Loucy (cell line): ENCODE measurements at regions not wholly inside any gene's neighbourhood (a gene's known extent, or its start where the extent isn't known, plus 50 kb on each side); places are given as distances from the start of the nearest gene placed in this dataset.

Experiments used
- H2AFZ ChIP-seq: fragments of 200-600 bp; sonication (generic); 2 replicates; pipeline ENCODE4 v1.6.0; 2016; ENCODE audit warnings: antibody characterized with exemption, mild to moderate bottlenecking, low read length, moderate library complexity
- H3F3A ChIP-seq: fragments of 200-600 bp; 2 replicates; pipeline ENCODE4 v1.6.0; 2016; ENCODE audit warnings: antibody characterized with exemption, low read depth, mild to moderate bottlenecking
- H3K27me3 ChIP-seq: fragments of 200-600 bp; sonication (generic); 2 replicates; pipeline ENCODE4 v1.6.1; 2014; ENCODE audit warnings: low read length, mild to moderate bottlenecking; ENCODE audit not compliant: insufficient read depth, poor library complexity, severe bottlenecking
- H3K36me3 ChIP-seq: fragments of 200-600 bp; sonication (generic); 2 replicates; pipeline ENCODE4 v1.6.1; 2016; ENCODE audit warnings: low read length; ENCODE audit not compliant: insufficient read depth
- H3K4me1 ChIP-seq: fragments of 200-600 bp; sonication (generic); 2 replicates; pipeline ENCODE4 v1.5.1; 2014; ENCODE audit warnings: low read length, mild to moderate bottlenecking; ENCODE audit not compliant: insufficient read depth, poor library complexity, severe bottlenecking
- H3K4me2 ChIP-seq: fragments of 200-600 bp; sonication (generic); 2 replicates; pipeline ENCODE4 v1.6.0; 2014; ENCODE audit warnings: antibody characterized with exemption, low read length, low read depth, mild to moderate bottlenecking; ENCODE audit not compliant: poor library complexity, severe bottlenecking
- H3K4me3 ChIP-seq: fragments of 200-600 bp; sonication (generic); 2 replicates; pipeline ENCODE4 v1.5.1; 2014; ENCODE audit warnings: low read length, mild to moderate bottlenecking, mixed read lengths; ENCODE audit not compliant: poor library complexity, severe bottlenecking
- H3K79me2 ChIP-seq: fragments of 200-600 bp; sonication (generic); 2 replicates; pipeline ENCODE4 v1.6.1; 2014; ENCODE audit warnings: low read length; ENCODE audit not compliant: insufficient read depth
- H3K9ac ChIP-seq: fragments of 200-600 bp; sonication (generic); 2 replicates; pipeline ENCODE4 v1.6.0; 2014; ENCODE audit warnings: mild to moderate bottlenecking, low read depth, low read length, moderate library complexity; ENCODE audit not compliant: poor library complexity, severe bottlenecking
- H3K9me2 ChIP-seq: fragments of 200-600 bp; sonication (generic); replicated peaks from 2 replicates; pipeline ENCODE4 v1.6.1; 2016; ENCODE audit warnings: low read depth, low read length, mixed read lengths
- H3K9me3 ChIP-seq: fragments of 200-600 bp; sonication (generic); 2 replicates; pipeline ENCODE4 v1.6.1; 2014; ENCODE audit warnings: mild to moderate bottlenecking, antibody characterized with exemption, low read length, low read depth; ENCODE audit not compliant: insufficient read depth
- H4K20me1 ChIP-seq: fragments of 200-600 bp; sonication (generic); 2 replicates; pipeline ENCODE4 v1.6.0; 2014; ENCODE audit warnings: antibody characterized with exemption, low read length, mild to moderate bottlenecking; ENCODE audit not compliant: insufficient read depth, poor library complexity, severe bottlenecking
- CTCF ChIP-seq: fragments of 200-600 bp; sonication (generic); conservative IDR thresholded peaks from 2 replicates; pipeline ENCODE4 v1.5.1; 2014; ENCODE audit warnings: mild to moderate bottlenecking, antibody characterized with exemption, low read length
- EZH2phosphoT487 ChIP-seq: fragments of 200-600 bp; IDR thresholded peaks from 2 replicates; pipeline ENCODE4 v1.6.1; 2018; ENCODE audit warnings: antibody characterized with exemption, mild to moderate bottlenecking, moderate library complexity, borderline replicate concordance

- H3K4me1 ChIP-seq = no peaks in the 10 kb centered on the region
- no peaks in the 10 kb centered on the region for H4K20me1 ChIP-seq
- no peak overlapping the region for H3K4me3 ChIP-seq
- no peaks in the 10 kb centered on the region for H3K79me2 ChIP-seq
- no peak overlapping the region for H2AFZ ChIP-seq
- H3K9ac ChIP-seq = no peak overlapping the region
- no peaks in the 10 kb centered on the region for H3K9me2 ChIP-seq
- no peaks in the 10 kb centered on the region for H3K9me3 ChIP-seq
- no peaks in the 10 kb centered on the region for H3K27me3 ChIP-seq
- no peaks in the 10 kb centered on the region for H3F3A ChIP-seq
- H3K36me3 ChIP-seq = no peaks in the 10 kb centered on the region
- no peak overlapping the region for H3K4me2 ChIP-seq
- TF ChIP-seq CTCF (no peak), EZH2phosphoT487 (no peak)
These were observed 1608.7 kb downstream of the STIM2 start for GRCh38 chr4:28469387-28469786.

GRCh38 chr4:28469886-28470285 is 1609.2 kb downstream of the STIM2 start:
- Histone ChIP-seq H3K9me3 (no peaks in the 10 kb centered on the region), H3F3A (no peaks in the 10 kb centered on the region), H3K27me3 (no peaks in the 10 kb centered on the region), H3K4me2 (no peak overlapping the region), H3K36me3 (no peaks in the 10 kb centered on the region), H3K4me3 (no peak overlapping the region), H3K79me2 (no peaks in the 10 kb centered on the region), H3K9me2 (no peaks in the 10 kb centered on the region), H3K4me1 (no peaks in the 10 kb centered on the region), H4K20me1 (no peaks in the 10 kb centered on the region), H3K9ac (no peak overlapping the region), H2AFZ (no peak overlapping the region)
- no peak for TF ChIP-seq CTCF
- TF ChIP-seq EZH2phosphoT487 = no peak

DNA sequence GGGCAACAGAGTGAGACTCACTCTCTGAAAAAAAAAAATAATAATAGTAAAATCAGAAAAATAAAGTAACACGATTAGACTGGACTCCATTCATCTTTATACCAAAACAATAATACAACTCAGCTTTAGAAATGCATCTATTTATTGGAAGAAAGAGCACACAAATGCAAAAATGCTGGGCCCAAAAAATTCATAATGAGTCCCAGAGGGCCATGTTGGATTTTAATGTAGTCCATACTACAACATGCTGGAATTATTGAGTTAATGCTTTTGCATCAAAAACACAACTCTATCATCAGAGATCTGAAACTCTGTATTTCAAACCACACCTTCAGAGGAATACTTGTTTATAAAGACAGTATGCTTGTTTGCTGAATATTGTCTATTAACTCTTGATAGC is 1614.7 kb downstream of the STIM2 start:
- H3K36me3 ChIP-seq = no peaks in the 10 kb centered on the region
- H3K4me3 ChIP-seq = no peak overlapping the region
- no peaks in the 10 kb centered on the region for H3K4me1 ChIP-seq
- no peak overlapping the region for H3K9ac ChIP-seq
- no peaks in the 10 kb centered on the region for H3K79me2 ChIP-seq
- no peaks in the 10 kb centered on the region for H3K9me2 ChIP-seq
- no peaks in the 10 kb centered on the region for H3K27me3 ChIP-seq
- H2AFZ ChIP-seq = no peak overlapping the region
- no peaks in the 10 kb centered on the region for H3K9me3 ChIP-seq
- H3F3A ChIP-seq = no peaks in the 10 kb centered on the region
- no peaks in the 10 kb centered on the region for H4K20me1 ChIP-seq
- H3K4me2 ChIP-seq = no peak overlapping the region
- TF ChIP-seq EZH2phosphoT487 = no peak
- TF ChIP-seq CTCF = no peak
